LNCaP clone FGC (cell line): ENCODE measurements at regions not wholly inside any gene's neighbourhood (a gene's known extent, or its start where the extent isn't known, plus 50 kb on each side); places are given as distances from the start of the nearest gene placed in this dataset.

Source experiments
- DNase-seq: peaks from one replicate; pipeline ENCODE4 v3.0.0-alpha.2; 2011; ENCODE audit warnings: low read depth
- H3K4me3 ChIP-seq: 2 replicates; pipeline ENCODE4 v1.5.1; 2011; ENCODE audit warnings: mild to moderate bottlenecking, low read depth, low read length, control low read depth
- TF ChIP-seq, protein P1 (sequence below): IDR thresholded peaks from 2 replicates; pipeline ENCODE4 v1.5.1; 2012; ENCODE audit warnings: mild to moderate bottlenecking; ENCODE audit not compliant: control insufficient read depth, insufficient read depth; ENCODE audit errors: extremely low read depth

DNA sequence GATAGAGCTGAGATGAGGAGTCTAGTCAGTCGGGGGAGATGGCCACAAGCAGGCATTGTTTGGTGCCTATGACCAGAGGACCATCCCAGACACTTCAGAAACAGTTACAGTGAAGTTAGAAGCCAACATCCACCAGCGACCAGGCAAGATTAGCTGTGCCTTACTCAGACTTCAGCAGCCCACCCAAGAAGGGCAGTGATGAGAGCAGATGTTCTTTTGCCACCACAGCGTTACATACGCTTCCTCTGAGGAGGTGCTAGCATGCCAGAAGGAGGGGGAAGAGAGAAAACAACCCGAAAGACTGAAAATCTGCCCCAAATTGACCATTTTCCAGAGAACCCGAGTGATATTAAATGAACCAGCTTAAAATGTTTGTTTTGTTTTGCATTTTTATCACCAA lies 186.8 kb downstream of the PRL start:
- H3K4me3 ChIP-seq = no peak overlapping the region
- no peak for DNase-seq
- TF ChIP-seq, protein P1, sequence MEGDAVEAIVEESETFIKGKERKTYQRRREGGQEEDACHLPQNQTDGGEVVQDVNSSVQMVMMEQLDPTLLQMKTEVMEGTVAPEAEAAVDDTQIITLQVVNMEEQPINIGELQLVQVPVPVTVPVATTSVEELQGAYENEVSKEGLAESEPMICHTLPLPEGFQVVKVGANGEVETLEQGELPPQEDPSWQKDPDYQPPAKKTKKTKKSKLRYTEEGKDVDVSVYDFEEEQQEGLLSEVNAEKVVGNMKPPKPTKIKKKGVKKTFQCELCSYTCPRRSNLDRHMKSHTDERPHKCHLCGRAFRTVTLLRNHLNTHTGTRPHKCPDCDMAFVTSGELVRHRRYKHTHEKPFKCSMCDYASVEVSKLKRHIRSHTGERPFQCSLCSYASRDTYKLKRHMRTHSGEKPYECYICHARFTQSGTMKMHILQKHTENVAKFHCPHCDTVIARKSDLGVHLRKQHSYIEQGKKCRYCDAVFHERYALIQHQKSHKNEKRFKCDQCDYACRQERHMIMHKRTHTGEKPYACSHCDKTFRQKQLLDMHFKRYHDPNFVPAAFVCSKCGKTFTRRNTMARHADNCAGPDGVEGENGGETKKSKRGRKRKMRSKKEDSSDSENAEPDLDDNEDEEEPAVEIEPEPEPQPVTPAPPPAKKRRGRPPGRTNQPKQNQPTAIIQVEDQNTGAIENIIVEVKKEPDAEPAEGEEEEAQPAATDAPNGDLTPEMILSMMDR = no peak

GRCh38 chr6:22112461-22112860 lies 184.4 kb downstream of the PRL start:
- TF ChIP-seq, protein P1 = no peak
- H3K4me3 ChIP-seq = no peak overlapping the region
- no peak for DNase-seq

- no peak overlapping the region for H3K4me3 ChIP-seq
- no peak for DNase-seq
- TF ChIP-seq, protein P1 = no peak
These were observed 183.6 kb downstream of the PRL start for GRCh38 chr6:22113026-22113766.

GRCh38 chr6:22115559-22115958 lies 181.3 kb downstream of the PRL start:
- DNase-seq = no peak
- TF ChIP-seq, protein P1 = no peak
- H3K4me3 ChIP-seq = no peak overlapping the region

- no peak overlapping the region for H3K4me3 ChIP-seq
- no peak for DNase-seq
- TF ChIP-seq, protein P1 = no peak
These were observed 179.2 kb downstream of the PRL start for GRCh38 chr6:22117631-22118030.

DNA sequence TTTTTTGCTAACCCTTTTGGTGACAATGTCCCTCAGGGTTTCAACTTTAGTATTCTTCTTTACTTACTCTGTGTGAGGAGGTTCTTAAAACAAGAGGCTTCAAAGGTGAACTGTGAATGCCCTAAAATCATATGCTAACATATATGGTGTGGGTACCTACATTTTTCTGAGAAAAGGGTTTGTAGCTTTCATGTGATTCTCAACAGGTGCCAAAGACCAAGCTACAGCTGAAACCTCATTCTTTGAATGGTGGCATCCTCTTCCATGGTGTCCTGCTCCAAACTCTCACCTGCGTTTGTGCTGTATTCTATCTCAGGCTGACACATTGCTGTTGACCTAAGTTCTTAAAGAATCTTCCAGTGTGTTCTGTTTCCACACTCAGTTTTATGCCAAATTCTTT lies 177.3 kb downstream of the PRL start:
- no peak for DNase-seq
- no peak overlapping the region for H3K4me3 ChIP-seq
- TF ChIP-seq, protein P1 = no peak

DNA sequence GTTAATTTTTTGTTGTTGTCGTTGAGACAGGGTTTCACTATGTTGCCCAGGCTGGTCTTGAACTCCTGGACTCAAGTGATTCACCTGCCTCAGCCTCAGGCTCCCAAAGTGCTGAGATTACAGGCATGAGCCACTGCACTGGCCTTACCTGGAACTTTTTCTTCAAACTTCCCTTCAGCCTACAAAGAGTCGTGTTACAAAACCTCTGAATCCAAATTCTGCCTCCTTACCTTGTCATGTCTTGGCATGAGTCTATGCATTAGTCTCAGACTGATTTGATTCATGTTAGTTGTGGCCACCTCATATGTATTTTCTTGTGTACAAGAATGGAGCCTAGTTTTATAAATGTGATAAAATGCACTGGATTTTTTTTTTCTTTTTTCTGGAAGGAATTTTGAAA lies 172.1 kb downstream of the PRL start:
- H3K4me3 ChIP-seq = no peak overlapping the region
- DNase-seq = no peak
- TF ChIP-seq, protein P1 = no peak
